Bronchial epithelial cell (primary cell): ENCODE measurements at regions not wholly inside any gene's neighbourhood (a gene's known extent, or its start where the extent isn't known, plus 50 kb on each side); places are given as distances from the start of the nearest gene placed in this dataset.

Experiments
- DNase-seq: peaks from one replicate; pipeline ENCODE4 v3.0.0-alpha.2; 2010; ENCODE audit warnings: low read depth
- FAIRE-seq: peaks from 2 replicates; lab custom pipeline; 2011; peaks lifted over from hg19 to GRCh38; lab: Jason Lieb, UNC
- H3K27me3 ChIP-seq: 2 replicates; pipeline ENCODE4 v1.5.1; 2011; ENCODE audit warnings: low read length; ENCODE audit not compliant: control insufficient read depth, insufficient read depth
- H3K36me3 ChIP-seq: 2 replicates; pipeline ENCODE4 v1.5.1; 2011; ENCODE audit warnings: low read length; ENCODE audit not compliant: control insufficient read depth, insufficient read depth
- H3K4me3 ChIP-seq: 2 replicates; pipeline ENCODE4 v1.5.1; 2011; ENCODE audit warnings: mild to moderate bottlenecking, low read depth, low read length, control low read depth
- TF ChIP-seq, protein P1 (sequence below): IDR thresholded peaks from 2 replicates; pipeline ENCODE4 v1.5.1; 2011; ENCODE audit warnings: mild to moderate bottlenecking, moderate library complexity, low read length, control low read depth, inconsistent platforms; ENCODE audit not compliant: insufficient read depth, severe bottlenecking

DNA sequence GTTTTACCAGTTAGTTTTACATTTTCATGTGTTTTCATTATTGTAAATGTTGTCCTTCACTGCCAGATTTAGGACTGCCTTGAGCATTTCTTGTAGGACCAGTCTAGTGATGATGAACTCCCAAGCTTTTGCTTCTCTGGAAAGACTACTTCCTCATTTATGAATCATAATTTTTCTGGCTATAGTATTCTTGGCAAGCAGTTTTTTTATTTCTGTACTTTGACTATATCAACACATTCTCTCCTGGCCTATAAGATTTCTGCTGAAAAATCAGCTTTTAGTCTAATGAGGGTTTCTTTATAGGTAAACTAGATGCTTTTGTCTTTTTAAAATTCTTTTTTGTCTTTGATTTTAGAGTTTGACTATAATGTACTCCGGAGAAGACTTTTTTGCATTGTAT is 256.8 kb upstream of the GRAMD2B start:
- Histone ChIP-seq H3K4me3 (no peak overlapping the region), H3K27me3 (no peaks in the 10 kb centered on the region), H3K36me3 (no peaks in the 10 kb centered on the region)
- TF ChIP-seq, protein P1, sequence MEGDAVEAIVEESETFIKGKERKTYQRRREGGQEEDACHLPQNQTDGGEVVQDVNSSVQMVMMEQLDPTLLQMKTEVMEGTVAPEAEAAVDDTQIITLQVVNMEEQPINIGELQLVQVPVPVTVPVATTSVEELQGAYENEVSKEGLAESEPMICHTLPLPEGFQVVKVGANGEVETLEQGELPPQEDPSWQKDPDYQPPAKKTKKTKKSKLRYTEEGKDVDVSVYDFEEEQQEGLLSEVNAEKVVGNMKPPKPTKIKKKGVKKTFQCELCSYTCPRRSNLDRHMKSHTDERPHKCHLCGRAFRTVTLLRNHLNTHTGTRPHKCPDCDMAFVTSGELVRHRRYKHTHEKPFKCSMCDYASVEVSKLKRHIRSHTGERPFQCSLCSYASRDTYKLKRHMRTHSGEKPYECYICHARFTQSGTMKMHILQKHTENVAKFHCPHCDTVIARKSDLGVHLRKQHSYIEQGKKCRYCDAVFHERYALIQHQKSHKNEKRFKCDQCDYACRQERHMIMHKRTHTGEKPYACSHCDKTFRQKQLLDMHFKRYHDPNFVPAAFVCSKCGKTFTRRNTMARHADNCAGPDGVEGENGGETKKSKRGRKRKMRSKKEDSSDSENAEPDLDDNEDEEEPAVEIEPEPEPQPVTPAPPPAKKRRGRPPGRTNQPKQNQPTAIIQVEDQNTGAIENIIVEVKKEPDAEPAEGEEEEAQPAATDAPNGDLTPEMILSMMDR = no peak
- DNase-seq (peak; percentile 12), FAIRE-seq (no peak)

DNA sequence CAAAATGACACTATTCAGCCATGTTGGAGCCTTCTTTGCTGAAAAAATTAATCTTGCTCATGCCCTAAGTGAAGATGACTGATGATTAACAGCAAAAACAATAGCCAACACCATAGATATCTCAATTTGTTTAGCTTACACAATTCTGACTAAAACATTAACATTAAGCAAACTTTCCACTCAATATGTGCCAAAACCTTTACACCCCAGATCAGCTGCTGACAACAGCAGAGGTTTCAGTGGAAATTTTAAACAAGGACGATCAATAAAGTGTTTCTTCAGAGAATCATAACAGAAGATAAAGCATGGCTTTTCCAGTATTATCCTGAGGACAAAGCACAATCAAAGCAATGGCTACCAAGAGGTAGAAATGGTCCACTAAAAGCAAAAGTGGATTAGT is 254.4 kb upstream of the GRAMD2B start:
- H3K27me3 ChIP-seq = no peaks in the 10 kb centered on the region
- TF ChIP-seq, protein P1 = no peak
- no peaks in the 10 kb centered on the region for H3K36me3 ChIP-seq
- FAIRE-seq (no peak), DNase-seq (no peak)
- no peak overlapping the region for H3K4me3 ChIP-seq

DNA sequence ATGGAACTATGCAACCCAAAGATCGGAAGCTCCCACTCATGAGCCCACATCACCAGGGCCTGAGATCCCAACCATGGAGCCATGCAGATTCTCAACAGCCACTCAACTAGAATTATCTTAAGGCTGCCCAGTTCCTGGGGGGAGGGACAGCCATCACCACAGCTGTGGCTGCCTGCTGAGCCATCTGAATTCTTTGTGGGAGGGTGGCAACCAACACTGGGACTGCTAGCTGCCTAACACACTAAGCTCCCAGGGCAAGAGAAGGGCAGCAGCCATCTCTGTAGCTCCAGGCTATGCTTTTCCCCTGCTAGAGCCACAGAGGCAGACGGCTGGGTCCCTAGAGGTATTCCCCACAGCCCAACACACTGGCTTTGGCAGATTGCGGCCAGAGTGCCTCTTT is 251.3 kb upstream of the GRAMD2B start:
- no peak for FAIRE-seq
- DNase-seq = no peak
- TF ChIP-seq, protein P1 = no peak
- Histone ChIP-seq H3K4me3 (no peak overlapping the region), H3K36me3 (no peaks in the 10 kb centered on the region), H3K27me3 (no peaks in the 10 kb centered on the region)

DNA sequence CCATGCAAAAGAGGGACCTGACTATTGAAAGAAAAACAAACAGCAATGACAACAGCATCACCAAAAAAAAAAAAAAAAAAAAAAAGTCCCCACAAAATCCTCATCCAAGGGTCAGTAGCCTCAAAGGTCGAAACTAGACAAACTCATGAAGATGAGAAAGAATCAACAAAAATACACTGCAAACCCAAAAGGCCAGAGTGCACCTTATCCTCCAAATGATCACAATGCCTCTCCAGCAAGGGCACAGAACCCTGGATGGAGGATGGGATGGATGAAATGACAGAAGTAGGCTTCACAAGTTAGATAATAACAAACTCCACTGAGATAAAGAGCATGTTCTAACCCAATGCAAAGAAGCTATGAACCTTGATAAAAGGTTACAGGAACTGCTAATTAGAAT is 250.4 kb upstream of the GRAMD2B start:
- Histone ChIP-seq H3K36me3 (no peaks in the 10 kb centered on the region), H3K4me3 (no peak overlapping the region), H3K27me3 (no peaks in the 10 kb centered on the region)
- DNase-seq = no peak
- TF ChIP-seq, protein P1 = no peak
- FAIRE-seq = no peak

DNA sequence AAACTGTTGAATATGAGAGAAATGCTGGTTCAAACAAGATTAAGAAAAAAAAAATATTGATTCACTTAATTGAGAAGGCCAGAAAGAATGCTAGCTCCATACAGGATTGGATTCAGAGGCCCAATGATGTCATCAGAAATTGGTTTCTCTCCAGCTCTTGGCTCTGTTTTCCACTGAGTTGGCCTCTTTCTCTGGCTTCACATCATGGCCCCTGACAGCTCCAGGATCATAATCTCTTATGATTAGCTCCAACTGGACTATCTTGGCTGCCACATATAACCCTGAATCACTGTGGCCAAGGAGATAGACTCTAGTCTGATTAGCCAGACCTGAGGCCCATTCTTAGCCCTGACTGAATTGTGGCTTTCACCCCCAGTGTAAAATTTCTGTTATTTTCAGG is 244.7 kb upstream of the GRAMD2B start:
- no peak overlapping the region for H3K4me3 ChIP-seq

More for the DNA sequence above, 244.7 kb upstream of the GRAMD2B start:
- DNase-seq = no peak
- TF ChIP-seq, protein P1 = no peak
- Histone ChIP-seq H3K27me3 (no peaks in the 10 kb centered on the region), H3K36me3 (no peaks in the 10 kb centered on the region)
- no peak for FAIRE-seq
